HG03469 (cell line): ENCODE measurements at regions not wholly inside any gene's neighbourhood (a gene's known extent, or its start where the extent isn't known, plus 50 kb on each side); places are given as distances from the start of the nearest gene placed in this dataset.

Experiments used
- ATAC-seq: cut with Tn5 transposase; IDR thresholded peaks from one replicate; pipeline ENCODE4 v1.9.1; 2021; ENCODE audit warnings: mild to moderate bottlenecking, moderate library complexity, moderate number of reproducible peaks; ENCODE audit not compliant: unreplicated experiment

DNA sequence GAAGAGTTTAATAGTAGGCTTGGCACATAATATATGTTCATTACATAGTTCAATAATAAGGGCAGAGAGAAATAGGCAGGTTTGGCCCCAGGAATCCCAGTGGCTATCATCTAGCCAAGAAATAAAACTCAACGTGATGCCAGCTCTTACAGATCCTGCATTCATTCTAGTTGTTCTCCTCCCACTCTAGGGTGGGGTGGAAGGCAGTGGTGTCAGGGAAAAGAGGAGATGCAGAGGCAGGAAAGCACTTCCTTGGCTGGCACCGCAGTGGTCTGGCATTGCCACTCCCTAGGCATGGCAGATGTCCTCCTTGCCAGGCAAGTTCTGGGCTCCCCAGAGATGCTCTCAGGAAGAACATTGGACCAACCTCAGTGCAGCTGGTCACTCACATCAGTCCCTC lies 383.6 kb downstream of the GRIN2B start:
- ATAC-seq: no peak

DNA sequence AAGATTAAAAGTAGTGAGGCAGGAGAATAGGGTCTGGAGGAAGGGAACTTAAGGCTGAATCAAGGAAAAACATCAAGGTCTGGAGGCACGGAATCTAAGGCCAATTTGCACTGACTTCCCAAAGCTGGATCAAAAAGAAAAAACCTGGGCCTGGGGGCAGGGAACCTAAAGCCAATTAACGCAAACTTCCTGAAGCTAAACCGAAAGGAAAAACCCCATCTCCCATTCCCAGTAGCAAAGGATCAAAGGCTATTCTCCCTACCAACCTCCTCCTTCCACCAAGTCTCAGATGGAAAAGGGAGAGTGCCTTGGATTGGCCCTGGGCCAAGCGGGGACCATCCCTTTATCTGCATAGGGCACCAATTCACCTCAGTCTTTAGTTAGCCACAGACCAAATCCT lies 384.2 kb downstream of the GRIN2B start:
- no peak for ATAC-seq

DNA sequence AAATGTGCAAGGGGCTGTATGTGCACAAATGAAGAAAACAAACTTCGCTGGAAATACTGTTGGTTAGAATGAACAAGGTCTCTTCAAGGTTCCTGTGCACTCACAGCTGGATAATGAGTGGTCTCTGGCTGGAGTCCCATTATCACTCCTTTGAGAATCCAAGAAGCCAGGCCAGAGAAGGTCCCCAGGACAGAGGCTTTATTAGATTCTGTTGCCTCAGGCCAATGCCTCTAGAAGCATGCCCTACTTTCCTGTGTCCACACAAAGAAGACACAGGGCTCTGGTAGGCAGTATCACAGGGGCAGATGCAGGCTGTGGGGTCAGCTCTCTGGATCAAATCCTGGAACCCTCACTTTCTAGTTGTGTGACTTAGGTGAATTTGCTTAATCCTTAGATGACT lies 384.7 kb downstream of the GRIN2B start:
- no peak for ATAC-seq

DNA sequence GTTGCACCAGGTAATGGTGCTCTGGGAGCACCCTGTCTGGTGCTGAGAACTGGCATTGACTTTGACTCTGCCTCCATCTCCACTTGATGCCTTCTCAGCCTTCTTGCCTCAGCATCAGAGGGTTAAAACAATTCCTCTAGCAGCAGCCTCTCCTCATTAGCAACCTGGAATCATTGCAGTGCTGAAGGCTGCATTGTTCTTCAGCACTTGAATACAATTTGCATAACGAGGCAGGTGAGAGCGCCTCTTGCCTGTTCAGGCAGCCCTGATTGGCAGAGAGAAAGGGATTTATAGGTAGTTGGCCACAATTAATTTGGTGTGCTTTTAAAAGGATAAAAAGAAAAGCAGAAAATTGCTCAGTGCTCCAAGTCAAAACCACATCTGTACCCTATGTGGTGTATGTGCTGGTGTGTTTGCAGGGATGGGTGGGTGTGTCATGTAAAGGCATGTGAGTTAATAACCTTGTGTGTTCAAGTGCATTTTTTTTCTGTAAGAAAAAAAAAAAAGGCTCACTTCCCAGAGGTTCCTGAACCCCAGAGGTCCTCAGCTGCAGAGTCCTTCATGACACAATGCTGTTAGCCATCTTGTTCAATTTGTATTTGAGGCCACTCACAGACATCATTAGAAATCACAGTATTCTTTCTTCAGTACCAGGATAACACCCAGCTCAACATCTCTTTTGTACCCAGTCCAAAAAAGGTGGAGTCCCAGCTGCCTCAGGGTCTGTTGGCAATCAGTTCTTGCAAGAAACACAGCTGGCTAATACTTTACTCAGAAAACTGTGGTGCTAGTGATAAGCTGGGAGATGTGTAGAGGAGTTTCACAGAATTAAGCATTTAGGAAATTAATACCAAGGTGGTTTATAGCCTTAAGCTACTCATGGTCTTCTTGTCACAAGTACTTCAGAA lies 385.6 kb downstream of the GRIN2B start:
- no peak for ATAC-seq

DNA sequence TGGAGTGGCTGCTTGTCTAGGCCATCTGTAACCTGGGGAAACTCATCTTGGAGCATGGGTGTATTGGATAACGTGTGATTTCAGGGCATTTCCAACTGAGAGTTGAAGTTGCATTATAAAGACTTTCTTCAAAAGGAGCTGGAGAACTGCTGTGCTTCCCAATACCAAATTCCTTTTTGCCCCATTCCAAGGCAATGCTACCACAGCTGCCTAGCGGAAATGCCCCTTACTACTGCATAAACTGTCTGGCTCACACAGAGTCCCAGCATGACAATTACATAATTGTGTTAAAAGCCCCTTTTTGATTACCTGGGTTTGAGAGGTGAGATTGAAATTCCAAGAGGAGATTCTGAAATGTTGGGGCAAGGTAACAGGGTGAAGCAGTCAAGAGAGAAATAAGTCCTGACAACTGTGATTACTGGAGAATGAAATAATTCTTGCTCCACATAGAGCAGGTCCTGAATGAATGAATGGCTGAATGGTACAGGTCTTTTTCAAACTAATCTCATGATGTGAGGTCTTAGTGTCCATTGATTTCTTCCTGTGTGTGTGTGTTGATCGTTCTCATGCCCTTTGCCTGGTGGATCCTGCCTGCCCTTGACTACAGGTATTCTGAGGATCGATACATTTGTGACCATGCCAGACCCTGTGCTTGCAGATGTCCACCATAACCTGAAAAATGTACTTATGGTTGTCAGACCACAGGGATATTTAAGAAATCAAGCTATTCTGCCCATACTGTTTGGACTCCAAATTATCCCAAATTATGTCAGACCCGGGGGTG lies 386.5 kb downstream of the GRIN2B start:
- ATAC-seq: no peak

DNA sequence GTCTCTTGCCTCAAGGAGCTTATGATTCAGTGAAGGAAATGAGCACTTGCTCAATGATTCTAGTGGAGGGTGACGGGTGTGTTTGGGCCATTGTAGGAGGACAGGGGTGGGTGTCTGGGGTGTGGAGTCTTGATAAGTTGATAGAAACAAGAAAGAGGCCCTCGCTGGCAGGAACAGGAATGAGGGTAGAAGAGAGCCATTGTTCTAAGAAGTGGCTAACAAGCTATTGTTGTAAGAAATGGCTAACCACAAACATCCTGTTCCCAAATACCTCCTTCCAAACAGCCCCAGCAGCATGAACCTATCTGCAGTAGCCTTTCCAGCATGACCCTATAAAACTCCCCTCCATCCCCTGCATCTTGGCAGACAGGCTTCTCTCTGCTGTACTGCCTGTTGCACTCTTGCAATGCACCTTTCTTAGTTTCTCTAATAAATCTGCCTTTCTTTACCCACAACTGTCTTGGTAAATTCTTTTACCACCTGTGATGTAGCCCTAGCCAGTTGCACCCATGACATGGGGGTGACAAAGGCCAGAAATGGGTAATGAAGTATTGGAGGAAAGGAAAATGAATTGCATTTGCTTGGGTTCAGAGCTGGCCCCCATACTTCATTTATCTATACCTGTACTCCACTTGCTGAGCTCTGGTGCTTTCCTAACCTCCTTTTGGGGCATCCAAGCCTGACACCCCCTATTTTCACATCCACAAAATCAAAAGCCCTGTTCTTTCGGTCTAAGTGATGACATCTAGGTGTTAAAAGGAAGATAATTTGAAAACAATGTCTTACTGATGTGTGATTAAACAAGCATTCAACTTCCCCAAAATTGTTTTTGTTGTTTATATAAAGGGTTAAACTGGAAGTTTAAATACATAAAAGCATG lies 389.1 kb downstream of the GRIN2B start:
- ATAC-seq: no peak

DNA sequence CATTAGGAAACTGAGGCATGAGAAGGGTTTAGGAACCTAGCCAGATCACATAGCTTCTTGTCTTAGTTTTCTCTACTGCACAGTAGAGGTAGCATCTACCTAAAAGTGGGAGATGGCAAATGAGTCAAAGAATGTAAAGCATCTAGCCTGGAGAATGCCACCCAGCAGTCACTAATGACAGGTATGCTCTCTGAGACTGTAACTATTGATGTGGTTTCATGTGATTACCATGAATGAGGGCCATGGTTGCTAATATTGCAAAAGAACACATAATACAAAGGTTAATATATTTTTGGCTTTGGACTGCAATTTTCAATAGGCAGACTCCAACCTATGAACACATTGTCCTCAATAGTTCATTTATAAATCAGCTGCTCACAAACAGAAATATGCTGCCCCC lies 389.9 kb downstream of the GRIN2B start:
- ATAC-seq: no peak

DNA sequence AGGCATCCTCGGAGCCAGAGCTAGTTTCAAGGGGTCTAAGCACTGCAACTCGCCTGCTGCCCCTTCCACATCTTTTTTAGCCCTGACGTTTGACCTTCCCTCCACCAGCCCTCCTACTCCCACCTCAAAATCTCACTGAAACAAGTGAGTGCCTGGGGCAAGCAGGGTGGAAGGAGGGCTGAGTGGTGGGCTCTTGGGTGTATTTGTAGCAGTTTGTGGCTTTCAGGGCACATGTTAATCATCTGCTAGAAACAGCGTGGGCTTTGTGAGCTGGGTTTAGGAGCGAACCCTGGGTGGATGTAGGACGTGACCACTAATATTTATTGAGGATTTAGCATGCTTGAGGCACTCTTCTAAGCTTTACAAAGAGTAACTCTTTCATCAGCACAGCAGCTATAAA lies 390.3 kb downstream of the GRIN2B start:
- no peak for ATAC-seq

DNA sequence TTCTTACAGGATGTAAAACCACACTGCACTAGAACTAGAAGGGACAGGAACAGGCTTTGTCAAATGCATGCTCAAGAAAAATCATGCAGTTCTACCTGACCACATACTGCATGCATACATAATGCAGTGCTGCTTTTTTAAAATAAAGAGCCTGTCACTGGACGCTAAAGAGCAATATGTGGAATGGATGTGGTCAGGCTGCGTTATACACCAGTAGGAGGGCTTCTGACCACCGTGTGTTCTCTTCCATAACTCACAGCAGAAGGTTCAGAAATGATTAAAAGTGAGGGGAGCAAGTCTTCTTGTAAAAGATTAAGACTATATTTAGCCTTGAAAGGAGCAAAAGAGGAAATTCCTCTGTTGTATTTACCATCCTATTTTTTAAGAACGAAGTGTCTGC lies 392.0 kb downstream of the EMP1 start:
- no peak for ATAC-seq

DNA sequence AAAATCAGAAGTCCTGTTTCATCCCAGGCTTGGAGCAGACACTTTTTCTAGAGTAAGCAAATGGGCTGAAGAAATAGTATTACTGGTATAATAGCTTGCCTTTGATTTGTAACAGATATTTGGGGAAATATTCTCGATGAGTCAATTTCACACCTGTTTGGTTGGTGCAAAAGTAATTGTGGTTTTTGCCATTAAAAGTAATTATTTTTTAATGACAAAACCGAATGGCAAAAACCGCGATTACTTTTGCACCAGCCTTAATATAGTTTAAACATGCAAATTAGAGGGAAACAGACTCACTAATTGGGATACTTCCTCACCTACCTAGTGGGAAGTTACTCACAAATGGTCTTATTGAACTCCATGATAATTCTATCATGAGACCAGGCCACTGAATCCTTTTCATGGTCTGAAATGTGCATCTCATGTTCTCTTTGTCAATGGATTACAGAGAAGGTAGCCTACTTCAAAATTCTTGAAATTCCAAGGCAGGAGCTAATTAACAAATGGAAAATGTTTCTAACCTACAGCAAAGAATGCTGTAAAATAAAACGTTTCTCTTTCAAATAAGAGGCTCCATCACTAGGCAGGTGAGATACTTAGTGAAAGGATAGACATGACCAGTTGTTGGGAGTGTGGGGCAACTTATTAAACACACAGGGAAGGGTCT lies 391.3 kb downstream of the EMP1 start:
- no peak for ATAC-seq

DNA sequence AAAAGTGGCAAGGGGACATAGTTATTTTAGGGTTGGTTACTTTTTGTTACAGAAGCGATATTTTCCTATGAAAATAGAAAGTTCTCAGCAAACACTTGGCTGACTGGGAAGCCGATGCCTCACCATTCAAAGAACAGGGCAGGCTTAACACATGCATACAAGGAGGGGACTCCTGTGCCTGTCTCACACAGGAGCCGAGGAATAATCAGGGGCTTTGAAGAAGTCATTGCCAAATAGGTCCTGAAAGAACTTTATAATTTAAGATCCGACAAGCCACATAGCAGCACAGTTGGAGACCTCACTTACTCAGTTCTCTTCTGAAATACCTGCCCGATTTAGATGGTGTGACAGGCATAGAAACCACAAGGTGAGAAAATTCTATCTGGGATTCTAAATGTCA lies 389.8 kb downstream of the EMP1 start:
- no peak for ATAC-seq

DNA sequence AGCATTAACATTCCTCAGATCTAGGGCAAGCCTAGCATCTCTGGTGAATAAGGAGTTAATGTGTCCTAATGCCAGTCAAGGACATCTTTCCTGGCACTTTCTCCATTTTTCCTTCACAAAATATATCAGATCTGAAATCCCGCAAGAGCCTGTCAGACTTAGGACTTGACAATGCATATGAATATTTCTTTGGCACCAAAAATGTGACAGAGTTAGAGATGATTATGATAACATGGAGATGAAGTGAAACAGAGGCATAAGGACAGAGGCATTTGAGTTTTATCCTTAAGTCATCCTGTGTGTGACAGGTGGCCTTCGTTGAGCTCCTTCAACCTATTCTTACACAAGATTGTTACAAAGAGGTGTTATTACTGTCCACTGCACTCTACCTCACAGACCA lies 388.0 kb downstream of the EMP1 start:
- ATAC-seq: no peak

DNA sequence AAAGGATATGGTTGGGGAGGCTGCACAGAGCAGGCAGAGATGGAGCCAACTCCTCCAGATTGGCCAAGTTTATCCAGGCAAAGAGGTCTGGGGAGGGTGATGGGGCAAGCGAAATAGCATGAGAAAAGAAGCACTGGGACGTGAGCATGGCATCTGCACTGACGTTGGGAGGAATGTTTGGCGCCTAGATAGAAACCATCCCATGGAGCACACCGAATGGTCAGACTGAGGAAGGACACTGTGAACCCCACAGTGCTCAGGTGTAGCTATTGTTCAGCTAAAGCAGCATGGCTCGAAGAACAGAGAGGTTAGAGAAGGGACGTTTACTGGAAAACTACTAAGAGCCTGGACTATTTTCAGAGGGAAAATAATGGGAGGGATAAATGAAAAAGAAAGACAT lies 387.1 kb downstream of the EMP1 start:
- ATAC-seq: no peak

DNA sequence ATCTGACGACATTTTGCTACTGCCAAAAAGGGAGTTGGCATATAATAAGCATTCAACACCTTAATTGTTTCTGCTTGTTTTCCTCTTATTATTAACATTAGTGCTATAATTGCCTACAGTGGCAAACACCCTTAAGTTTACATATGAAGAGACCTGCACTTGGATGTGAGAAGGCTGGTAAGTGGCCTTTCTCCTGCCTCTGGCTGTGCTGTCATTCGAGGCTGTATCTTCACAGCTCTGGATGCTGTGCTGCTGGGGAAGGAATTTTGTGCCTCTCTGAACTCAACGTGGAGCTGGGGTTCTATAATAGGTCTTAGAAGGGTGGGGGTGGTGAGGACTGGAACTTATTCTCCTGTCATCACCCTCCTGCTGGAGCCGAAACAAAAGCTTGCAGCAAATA lies 385.9 kb downstream of the EMP1 start:
- no peak for ATAC-seq

DNA sequence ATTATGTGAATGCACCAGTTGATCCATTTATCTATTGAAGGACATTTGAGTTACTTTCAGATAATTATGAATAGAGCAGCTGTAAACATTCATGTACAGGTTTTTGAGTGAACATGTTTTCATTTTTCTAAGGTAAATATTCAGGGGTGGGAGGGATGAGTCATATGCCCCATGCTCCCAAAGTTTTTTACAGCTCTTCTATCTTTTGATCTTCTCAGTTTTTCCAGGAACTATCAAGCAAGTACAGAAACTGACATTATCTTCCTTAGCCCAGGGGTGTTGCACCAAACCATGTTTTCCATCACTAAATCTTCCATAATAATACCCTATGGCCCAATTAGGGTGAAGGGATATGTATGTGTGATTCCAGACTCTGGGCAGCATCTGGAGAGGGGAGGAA lies 384.5 kb downstream of the EMP1 start:
- no peak for ATAC-seq

DNA sequence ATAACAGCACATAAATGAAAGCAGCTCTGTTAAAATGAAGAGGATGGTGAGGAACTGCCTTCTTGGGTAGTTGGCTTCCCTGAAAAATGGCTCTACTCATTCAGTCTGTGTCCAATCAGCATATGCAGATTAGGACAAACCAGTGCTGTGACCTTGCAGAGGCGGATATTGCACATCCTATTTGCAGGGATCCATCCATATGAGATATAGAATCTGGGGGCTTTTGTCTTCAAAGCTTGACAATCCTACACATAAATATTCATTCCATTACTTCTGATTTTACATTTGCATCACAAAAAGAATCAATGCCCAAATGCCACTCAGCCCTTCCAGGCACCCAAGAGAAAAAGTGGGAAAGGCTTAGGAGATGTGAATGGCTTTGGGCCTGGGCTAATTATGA lies 383.7 kb downstream of the EMP1 start:
- ATAC-seq: no peak

DNA sequence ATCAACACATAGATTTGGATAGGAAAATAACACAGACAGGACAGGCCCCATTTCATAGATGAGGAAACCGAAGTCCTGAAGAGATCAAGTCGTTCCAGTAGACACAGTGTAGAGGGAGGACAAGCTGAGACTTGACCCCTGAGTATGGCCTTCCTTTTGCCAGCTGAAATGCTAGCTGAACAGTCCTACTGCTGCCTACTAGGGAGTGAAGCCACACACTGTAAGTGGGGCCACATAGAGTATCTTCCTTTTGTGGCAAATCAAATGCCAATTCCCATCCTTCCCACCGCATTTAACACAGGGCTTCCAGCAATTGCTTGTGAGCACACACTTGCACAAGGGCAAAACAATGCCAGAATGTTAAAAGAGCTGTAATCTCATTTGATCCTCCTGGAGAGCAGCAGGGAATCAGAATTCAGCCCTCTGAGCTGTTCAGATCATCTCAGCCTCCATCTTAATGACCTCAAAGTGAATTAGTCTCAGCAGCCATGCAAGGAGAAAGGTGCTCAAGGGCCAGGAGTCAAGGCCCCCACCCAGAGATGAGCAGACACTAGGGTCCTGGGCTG lies 380.5 kb downstream of the EMP1 start:
- ATAC-seq: no peak

DNA sequence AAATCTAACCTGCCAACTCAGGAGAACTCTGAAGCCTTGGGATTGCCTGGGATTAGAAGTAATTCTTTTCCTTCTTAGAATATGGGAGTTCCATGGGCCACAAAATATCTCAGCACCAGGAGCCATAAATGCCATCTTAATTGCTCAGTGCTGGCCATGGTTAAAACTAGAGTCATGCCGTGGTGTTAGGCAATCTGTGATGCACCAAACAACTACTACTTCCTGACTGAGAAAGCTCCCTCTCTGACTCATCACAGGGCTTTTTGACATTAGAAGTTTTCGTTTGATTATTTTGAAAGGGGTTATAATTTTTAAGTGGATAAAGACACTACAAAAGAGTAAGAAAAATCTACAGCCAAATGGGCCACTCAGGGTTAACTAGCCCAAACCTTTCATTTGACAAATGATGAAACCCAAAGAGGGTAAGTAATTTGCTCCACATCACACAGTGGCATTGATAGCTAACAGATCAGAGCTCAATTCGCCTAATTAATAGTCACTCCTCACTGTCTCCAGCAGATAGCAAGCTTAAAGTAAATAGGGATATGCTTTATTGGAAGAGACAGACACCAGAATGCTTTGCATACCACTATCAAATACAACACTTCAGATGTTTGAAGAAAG lies 377.3 kb downstream of the EMP1 start:
- no peak for ATAC-seq

DNA sequence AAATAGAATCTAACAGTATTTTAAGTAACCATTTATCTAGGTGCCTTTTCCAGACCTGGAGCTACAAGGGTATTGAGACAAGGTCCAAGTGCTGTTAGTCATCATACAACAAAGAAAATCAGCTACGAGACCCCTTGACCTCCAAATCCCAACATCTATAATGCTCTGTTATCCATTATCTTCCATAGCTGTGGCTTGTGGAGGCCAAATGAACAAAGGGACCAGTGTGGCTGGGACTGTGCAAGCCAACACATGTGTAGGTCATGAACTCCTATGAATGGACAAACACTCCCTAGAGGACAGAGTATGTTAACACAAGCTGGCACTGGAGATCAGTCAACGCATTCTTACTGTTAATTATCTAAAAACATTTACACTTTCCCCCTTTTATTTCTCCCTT lies 374.5 kb downstream of the EMP1 start:
- ATAC-seq: no peak
